GM19238 (cell line): ENCODE measurements at regions not wholly inside any gene's neighbourhood (a gene's known extent, or its start where the extent isn't known, plus 50 kb on each side); places are given as distances from the start of the nearest gene placed in this dataset.
"Not testable (repeated sequence)": the region's sequence is repeated elsewhere in the genome, so short reads cannot be mapped to it uniquely, and the experiment has no call there.

Source experiments
- DNase-seq: peaks from one replicate; pipeline ENCODE4 v3.0.0; 2011; ENCODE audit warnings: low spot score; ENCODE audit not compliant: insufficient read length

DNA sequence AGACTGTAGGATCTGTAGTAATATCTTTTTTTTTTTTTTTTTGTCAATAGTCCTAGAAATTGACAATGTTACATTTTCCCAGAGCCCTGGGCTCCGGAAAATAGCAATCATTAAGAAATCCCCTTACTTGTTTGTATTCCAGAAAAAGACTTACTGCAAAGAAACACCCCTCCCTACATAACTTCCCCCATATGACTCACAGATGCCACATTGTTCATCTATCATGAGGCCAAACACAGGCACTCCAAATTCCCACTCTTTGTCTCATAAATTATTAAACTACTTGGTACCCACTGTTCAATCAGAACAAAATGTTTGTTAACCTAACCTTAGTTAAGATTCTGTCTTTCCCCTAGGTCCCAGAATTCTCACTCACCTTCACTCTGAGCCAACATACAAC lies 53.5 kb downstream of the TEX51 start:
- DNase-seq = no peak

DNA sequence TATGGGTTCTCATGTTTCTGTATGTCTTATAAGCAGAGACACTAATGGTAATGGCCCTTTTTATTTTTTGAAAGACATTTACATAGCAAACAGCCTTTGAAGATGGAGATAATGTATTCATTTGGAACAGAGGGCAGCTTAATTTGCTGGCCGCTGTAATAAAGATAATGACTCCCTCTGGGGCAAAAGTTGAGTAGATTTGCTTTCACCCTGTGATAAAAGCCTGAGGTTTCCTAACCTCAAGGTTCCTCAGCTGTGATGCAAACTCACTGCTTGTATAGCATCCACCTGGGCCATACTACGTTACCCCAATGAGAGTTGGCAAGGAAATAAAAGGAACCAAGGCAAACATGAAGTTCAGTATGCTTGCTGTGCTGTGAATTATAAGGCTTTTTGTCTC lies 54.8 kb downstream of the TEX51 start:
- DNase-seq = no peak

DNA sequence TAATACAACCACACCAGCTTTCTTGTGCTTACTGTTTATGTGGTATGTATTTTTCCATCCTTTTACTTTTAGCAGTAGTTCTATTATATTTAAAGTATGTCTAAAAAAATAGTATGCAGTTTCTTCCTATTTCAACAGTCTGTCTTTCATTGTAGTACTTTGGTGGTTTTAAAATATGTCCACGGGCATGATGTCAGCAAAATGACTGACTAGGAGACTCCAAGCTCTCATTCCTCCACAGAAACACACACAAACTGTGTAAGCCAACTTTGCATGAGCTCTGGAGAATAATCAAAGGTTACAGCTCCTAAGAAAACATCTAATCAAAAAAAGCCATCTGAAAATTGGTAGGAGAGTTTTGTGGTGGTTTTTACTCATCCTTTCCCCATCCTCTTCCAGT lies 56.1 kb downstream of the TEX51 start:
- DNase-seq = no peak

DNA sequence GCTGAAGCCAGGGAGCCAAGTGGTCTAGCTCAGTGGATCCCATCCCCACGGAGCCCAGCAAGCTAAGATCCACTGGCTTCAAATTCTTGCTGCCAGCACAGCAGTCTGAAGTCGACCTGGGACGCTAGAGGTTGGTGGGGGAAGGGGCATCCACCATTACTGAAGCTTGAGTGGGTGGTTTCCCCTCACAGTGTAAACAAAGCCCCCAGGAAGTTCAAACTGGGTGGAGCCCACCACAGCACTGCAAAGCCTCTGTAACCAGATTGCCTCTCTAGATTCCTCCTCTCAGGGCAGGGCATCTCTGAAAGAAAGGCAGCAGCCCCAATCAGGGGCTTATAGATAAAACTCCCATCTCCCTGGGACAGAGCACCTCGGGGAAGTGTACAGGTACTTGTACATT lies 58.1 kb downstream of the TEX51 start:
- DNase-seq = not testable (repeated sequence)

DNA sequence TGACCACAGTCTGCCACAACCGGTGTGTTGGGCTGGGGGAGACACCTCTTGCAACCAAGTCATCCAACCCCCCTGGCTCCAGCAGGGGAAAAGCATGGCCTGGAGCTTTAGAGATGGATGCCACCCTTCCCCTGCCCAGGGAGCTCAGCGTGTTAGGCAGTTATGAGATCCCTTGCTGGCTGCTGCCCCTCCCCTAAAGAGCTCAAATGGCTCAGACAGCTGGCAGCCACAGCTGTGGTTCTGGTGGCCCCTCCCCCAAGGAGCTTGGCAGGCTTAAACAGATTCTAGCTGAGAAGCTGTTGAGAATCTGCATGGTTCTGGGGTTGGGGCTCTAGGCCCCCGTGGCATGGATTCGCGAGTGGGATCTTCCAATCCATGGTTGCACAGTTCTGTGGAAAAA lies 64.7 kb downstream of the TEX51 start:
- DNase-seq = no peak

DNA sequence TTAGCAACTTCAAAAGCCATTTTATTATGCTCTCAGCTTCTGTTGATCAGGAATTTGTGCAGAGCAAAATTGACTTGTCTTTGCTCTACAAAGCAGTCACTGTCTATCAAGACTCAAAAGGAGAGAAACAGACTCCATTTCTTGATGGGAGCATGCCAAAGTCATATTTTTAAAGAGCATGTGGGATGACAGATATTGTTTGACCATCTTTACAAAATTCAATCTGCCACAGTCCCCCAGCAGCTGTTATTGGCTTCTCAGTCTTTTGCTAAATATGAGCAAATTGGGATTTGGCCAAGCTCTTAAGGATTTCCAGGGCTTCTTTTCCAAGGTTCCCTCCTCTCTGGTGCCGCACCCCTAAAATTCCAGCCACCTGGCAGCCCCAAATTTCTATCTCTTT lies 67.9 kb downstream of the TEX51 start:
- no peak for DNase-seq

DNA sequence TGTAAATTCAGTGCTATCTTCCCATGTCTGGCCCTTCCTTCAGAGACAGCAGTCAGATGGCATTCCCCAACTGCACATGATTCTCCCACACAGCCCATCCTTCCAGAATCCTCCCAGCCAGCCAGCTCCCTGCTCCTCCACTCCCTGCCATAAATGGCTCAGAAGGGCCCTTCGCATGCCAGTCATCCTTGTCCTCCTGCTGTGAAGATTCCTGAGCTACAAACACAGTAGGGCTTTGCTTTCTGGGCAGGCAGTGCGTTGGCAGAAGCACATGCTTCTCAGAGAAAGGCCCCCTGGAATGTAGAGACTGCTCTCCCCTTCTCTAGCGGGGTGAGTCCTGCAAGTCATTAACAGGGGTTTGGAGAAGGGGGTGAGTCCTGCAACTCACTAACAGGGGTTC lies 71.9 kb downstream of the TEX51 start:
- no peak for DNase-seq

DNA sequence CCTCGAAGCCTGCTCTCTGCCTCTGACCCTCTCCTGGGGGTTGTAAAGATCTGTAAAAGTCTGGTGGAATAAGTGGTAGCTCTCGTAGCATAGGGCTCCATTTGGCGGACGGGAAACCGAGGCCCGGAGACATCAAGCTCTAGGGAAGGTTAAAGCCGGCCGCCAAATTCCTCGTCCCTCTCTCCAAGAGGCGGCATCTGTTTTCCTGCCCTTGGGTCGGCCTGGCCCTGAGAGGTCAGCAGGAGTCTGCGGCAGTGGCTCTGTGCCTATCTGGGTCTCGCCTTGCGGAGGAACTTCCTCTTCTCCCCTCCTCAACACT lies 72.4 kb downstream of the TEX51 start:
- DNase-seq = no peak

DNA sequence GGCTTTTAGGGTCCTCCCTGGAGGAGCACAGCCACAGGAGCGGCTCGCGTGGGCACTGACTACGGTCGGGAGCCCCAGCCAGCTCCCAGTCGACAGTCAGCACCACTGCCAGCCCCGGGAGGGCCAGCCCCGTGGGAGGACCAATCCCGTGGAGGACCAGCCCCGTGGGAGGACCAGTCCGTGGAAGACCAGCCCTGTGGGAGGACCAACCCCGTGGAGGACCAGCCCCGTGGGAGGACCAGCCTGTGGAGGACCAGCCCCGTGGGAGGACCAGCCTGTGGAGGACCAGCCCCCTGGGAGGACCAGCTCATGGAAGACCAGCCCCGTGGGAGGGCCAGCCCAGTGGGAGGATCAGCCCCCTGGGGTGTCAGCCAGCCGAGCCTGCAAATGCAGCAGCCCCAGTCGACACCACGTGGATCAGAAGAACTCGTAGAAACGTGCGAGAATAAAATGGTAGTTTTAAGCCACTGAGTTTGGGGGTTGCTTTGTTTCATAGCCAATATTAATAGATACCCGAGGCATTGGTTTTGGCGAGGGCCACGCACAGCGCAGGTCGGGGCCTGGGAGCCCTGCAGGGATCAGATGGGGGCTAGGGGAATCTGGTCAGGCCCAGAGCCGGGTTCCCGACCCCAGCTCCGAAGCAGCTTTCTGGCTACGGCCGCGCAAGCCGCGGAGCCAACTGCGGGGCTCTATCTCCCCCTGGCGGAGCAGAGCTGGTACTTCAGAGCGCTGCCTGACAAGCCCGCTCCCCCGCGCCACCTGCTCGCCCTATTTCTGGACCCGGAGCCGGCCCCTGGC lies 73.0 kb downstream of the TEX51 start:
- DNase-seq = peak; percentile 69

DNA sequence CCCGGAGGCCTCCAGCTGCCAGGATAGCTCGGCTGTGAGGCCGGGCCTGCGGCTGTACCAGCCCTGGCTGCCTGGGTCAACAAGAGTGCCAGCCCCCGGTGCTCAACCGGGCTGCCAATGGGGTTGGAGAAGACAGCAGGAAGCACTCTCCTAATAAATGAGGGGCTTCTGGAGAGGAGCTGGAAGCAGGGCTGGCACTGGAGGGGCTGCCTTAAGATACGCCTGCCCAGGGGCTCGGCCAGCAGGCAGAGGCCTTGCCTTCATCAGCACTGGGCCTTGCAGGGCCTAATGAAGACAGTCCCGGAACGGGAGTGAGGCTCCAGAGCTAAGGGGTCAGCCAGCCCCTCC lies 73.6 kb downstream of the TEX51 start:
- no peak for DNase-seq

DNA sequence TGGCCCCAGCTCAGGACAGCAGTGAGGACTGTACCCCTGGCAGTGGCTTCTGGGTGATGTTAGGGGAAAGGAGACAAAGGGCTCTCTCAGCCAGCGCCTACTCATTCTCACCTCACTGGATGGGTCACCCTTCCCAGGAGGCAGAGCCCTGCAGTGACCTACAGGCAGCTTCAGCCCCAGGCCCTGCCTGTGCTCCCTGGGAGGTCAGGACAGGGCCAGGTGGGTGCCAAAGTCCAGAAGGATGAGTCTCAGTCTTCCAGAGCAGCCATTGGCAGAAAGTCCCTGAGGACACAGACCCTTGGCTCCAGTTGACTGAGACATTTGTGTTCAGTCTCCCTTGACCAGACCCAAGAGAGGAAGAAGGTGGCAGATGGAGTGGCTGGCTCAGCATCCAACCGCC lies 75.1 kb downstream of the TEX51 start:
- no peak for DNase-seq

DNA sequence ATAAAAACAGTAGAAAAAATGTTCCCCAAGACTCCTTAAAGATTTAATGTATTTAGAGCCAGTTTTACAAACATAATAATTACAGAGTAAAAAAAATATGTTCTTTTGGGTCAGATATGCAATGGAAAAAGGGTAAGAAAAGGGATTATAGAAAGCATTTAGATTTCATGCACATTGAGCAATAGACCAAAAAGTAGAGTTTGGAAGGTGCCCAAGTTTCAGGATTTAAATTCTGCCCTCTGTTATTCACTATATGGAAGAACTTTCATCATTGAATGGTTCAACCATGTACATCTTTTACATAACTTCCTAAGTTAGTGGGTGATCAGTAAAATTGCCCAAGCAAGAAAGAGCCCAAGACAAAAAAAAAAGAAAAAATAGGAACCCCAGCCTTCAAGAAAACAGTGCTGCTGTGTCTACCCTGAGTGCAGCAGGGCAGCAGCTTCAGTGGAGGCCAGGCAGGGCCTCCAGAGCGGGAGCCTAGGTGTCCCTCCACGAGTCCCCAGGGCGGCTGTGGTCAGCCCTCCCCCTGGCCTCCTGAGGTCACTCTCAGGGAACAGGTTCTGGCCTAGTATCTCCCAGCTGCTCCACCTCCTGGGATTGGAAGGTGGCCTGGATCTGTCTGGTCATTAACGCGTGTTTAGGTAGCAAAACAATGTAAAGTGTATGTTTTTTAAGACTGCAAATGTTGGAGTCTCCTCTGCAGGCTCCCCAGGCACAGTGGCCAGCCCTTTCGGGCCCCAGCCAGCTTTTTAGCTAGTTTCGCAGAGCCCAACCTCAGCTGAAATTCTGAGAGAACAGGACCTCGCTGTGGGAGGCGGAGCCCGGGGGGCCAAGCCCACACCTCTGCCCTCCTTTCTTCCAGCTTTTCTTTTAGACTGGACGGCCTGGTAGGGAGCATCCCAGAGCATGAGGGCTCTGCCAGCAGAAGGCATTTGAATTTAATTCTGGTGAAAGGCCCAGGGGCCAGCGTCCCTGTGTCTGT lies 77.3 kb downstream of the TEX51 start:
- DNase-seq = no peak

DNA sequence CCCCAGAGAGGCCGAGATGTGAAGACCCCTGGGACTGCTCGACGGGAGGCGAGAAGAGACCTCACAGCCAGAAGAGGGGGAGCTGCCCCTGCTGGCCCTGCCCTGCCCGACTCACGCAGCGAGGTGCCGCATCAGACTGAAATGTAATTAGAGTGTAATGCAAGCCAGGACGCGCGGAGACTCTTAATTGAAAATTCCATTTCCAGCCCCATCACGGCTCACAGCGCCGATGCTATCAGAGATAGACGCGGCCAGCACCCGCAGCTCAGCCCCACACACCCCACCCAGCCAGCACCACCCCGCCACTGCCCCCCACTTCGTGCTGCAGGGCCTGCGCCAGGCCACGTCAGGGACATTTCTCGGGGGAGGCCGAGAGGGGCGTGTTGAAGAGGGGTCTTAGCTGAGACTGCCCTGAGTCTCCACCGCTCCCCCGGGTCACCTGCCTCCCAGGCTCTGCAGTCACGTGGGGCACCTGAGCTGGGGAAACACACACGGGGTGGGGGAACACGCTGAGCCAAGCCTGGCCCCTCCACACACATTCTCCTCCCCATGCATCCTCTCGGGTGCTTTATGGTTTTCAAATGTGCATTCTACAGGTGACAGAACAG lies 78.1 kb downstream of the TEX51 start:
- DNase-seq = no peak

DNA sequence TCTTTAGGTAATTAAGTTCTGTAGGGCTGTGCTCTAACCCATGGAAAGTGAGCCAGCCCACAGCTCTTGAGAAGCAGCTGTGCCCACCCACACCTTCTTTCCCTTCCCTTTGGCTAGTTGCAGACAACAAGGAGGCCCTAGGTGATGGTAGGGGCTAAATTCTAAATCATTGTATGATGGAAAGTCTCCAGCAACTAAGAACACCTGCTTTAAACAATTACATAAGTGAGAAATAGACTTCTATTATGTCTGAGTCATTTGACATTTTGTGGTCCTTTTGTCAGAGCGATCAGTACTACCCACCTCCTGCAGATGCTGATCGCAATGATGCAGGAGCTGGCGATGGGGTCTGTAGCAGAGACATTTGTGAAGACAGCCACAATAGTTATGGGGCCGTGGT lies 79.6 kb downstream of the TEX51 start:
- no peak for DNase-seq

DNA sequence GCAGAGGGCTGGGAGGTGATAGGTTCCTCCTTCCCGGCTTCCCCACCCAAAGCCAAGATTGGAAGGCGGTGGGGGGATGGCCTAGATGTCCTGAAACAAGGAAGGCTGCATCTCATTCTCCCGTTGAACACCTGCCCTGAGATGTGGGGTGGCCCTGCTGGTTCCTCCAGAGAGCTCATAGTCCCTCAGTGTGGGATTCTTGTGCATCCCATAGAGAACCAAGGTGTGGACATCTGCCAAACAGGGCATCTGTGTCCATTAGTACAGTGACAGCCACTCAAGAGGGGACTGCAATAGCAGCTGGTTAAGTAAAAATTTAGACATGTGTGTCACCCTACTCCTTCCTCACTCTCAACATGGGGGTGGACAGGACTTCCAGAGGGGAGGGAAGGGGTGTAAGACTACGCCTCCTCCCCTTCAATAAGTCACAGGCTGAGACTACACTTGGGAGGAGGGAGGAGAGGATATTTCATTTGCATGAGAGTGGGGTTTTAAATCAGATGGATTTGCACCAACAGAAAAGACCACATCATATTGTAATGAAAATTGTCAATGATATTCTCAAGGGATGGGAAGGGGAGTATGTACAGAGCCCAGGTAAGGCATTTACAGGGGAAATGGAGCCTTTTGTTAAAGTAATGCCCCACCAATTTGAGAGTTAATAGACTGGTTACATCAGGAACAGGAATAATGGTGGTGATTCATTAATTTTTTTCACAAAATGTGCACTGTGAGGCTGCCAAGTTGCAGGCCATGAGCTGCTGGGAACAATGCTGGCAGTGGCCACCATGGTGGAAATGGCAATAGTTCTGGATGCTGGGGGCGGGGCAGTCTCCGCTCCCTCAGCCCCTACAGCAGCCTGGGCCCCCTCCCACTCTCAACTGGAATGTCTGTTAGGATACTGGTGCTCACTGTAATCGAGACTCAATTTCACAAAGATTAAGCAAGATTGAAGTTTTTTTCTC lies 80.6 kb downstream of the TEX51 start:
- DNase-seq = no peak

DNA sequence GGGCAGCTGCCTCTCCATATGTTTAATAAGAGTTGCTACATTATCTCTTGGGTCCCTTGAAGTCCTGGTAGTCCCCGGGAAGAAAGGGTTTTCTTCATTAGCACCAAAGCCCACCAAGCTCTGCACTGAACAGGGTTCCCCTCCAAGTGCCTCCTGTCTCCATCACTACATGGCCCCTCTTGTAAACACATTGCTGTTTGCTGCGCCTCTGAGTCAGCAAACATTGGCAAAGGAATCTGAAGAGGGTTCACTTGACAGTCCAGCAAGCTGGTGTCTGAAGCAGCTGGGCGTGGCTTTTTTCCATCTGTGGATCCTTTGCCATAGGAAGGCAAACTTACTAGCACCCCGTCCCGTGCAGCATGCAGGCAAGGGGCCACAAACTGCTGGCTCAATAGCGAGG lies 82.8 kb downstream of the TEX51 start:
- no peak for DNase-seq

DNA sequence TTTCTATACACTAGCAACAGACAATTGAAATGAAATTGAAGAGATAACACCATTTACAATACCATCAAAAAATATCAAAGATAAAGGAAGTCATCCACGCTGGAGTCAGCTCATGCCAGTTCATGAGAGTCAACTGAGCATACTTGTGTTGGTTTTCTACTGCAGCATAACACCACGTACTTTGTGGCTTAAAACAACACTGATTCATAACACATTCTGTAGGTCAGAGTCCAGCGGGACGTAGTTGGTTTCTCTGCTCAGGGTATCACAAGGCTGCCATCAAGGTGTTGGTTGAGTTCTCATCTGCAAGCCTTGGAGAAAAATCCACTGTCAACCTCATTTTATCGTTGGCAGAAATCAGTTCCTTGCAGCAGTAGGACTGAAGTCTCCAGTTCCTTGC lies 84.2 kb downstream of the TEX51 start:
- DNase-seq = no peak

DNA sequence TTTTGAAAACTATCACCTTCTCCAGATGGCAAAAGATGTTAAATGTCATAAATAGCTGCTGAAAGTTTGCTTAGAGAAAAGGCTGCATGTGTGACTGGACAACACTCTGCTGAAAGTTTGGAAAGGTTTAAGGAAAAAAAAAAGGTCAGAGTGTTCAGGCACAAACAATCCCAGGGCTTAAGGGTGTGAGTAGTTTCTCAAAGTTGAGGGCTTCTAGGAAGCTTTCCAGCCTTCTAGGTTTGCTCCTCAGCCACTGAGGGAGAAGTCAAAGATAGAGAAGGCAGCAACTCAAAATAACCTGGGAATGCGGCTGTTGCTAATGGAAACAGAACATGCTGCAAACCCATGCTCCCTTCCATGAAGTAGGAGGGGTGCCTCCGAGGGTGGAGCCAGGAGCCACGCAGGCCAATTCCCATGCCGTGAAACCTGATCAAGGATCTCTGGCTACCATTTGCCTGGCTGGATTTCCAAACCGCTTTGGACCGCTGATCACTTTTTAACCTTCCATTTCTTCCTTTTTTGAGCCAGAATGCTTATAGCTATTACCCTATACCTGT lies 88.0 kb downstream of the TEX51 start:
- DNase-seq = no peak

DNA sequence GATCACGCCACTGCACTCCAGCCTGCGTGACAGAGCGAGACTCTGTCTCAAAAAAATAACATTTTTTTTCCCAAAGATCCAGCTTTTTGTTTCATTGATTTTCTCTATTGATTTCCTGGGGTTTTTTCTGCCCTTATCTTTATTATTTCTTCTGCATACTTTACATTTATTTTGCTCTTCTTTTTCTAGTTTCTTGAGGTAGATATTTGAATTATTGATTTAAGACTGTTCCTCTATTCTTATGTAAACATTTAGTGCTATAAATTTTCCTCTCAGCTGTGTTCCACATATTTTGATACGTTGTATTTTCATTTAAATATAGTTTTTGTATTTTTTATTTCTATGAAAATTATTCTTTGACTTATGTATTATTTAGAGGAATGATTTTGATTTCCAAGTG lies 89.8 kb downstream of the TEX51 start:
- DNase-seq = no peak

DNA sequence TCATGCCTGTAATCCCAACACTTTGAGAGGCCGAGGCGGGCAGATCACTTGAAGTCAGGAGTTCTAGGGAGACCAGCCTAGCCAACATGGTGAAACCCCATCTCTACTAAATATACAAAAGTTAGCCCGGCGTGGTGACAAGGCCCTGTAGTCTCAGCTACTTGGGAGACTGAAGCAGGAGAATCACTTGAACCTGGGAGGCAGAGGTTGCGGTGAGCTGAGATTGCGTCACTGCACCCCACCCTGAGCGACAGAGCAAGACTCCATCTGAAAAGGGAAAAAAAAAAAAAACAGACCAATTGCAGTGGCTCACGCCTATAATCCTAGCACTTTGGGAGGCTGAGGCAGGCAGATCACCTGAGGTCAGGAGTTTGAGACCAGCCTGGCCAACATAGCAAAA lies 90.4 kb downstream of the TEX51 start:
- DNase-seq = not testable (repeated sequence)

DNA sequence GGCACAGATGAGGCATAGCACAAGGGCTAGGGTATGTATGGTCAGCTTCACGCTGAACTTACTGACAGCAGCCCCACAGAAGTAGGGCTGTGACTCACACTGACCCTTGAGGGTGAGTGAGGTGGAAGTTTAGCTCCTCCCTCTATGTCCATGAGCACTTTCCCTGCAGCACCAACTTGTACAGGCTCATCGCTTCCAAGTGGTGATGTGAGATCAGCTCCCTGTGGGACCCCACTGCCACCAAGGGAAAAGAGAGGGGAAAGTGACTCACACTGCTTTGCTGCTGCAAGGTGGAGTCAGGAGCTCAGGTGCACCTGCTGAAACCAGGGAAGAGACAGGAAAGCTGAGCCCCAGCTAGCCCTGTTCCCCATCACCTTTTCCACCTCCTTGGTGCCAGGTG lies 91.5 kb downstream of the TEX51 start:
- no peak for DNase-seq
